PFSK-1 (cell line): ENCODE measurements at regions not wholly inside any gene's neighbourhood (a gene's known extent, or its start where the extent isn't known, plus 50 kb on each side); places are given as distances from the start of the nearest gene placed in this dataset.

ENCODE experiments used
- FOXP2 ChIP-seq: optimal IDR thresholded peaks from 2 replicates; pipeline ENCODE3; 2011; ENCODE audit warnings: borderline replicate concordance, control low read depth, inconsistent platforms; ENCODE audit not compliant: insufficient read depth; ENCODE audit errors: extremely low read length, extremely low read depth
- POLR2AphosphoS5 ChIP-seq: IDR thresholded peaks from 2 replicates; pipeline ENCODE4 v1.6.1; 2012; ENCODE audit warnings: low read depth, mild to moderate bottlenecking, control low read depth, low read length, moderate library complexity
- REST ChIP-seq, 2 experiments: IDR thresholded peaks; 2 replicates each; pipeline versions ENCODE4 v1.6.1 to v1.8.0; 2011 to 2012; ENCODE audit warnings: low read depth in 2 of 2, low read length in 2 of 2, control low read depth in 1 of 2, inconsistent platforms in 1 of 2, mild to moderate bottlenecking in 1 of 2, moderate library complexity in 1 of 2; ENCODE audit not compliant: insufficient read depth in 1 of 2
- SIN3A ChIP-seq: IDR thresholded peaks from 2 replicates; pipeline ENCODE4 v1.6.1; 2012; ENCODE audit warnings: mild to moderate bottlenecking, low read length, moderate library complexity, borderline replicate concordance; ENCODE audit not compliant: insufficient read depth
- TAF1 ChIP-seq: IDR thresholded peaks from 2 replicates; pipeline ENCODE4 v1.6.1; 2012; ENCODE audit warnings: low read length, control low read depth, borderline replicate concordance; ENCODE audit not compliant: insufficient read depth

- TF ChIP-seq POLR2AphosphoS5 (no peak), TAF1 (no peak), REST (IDR thresholded peaks at IDR 0.05; ENCODE audit: insufficient read depth in 1 of 2, low read depth in 2 of 2, low read length in 2 of 2) (no peak), SIN3A (no peak), FOXP2 (no peak)
Observed at GRCh38 chr5:167840527-167841130, 450.8 kb upstream of the WWC1 start.
